Fibroblast of villous mesenchyme (primary cell): ENCODE measurements at regions not wholly inside any gene's neighbourhood (a gene's known extent, or its start where the extent isn't known, plus 50 kb on each side); places are given as distances from the start of the nearest gene placed in this dataset.
"Not testable (repeated sequence)": the region's sequence is repeated elsewhere in the genome, so short reads cannot be mapped to it uniquely, and the experiment has no call there.

Source experiments
- DNase-seq: peaks from one replicate; pipeline ENCODE4 v3.0.0-alpha.2; 2010; ENCODE audit warnings: low read depth
- H3K4me3 ChIP-seq: 2 replicates; pipeline ENCODE4 v1.5.1; 2011; ENCODE audit warnings: low read depth, mild to moderate bottlenecking, low read length
- CTCF ChIP-seq: IDR thresholded peaks from 2 replicates; pipeline ENCODE4 v1.5.1; 2012; ENCODE audit warnings: low read depth, mild to moderate bottlenecking, low read length; ENCODE audit not compliant: insufficient read depth

GRCh38 chr2:66189553-66189952 lies 245.4 kb upstream of the MEIS1 start:
- peak; percentile 31 for DNase-seq
- no peak for TF ChIP-seq CTCF
- H3K4me3 ChIP-seq, result no peak overlapping the region

GRCh38 chr2:66186537-66186936 lies 248.4 kb upstream of the MEIS1 start:
- no peak for DNase-seq
- H3K4me3 ChIP-seq, result no peak overlapping the region
- no peak for TF ChIP-seq CTCF

GRCh38 chr2:66185497-66186054 lies 249.3 kb upstream of the MEIS1 start:
- TF ChIP-seq CTCF, result no peak
- DNase-seq, result no peak
- no peak overlapping the region for H3K4me3 ChIP-seq

GRCh38 chr2:66177128-66177796 lies 257.7 kb upstream of the MEIS1 start:
- DNase-seq, H3K4me3 ChIP-seq: not testable (repeated sequence)

- DNase-seq, result no peak
- no peak overlapping the region for H3K4me3 ChIP-seq
- no peak for TF ChIP-seq CTCF
Observed at GRCh38 chr2:66174491-66174890, 260.4 kb upstream of the MEIS1 start.

- no peak overlapping the region for H3K4me3 ChIP-seq
- no peak for TF ChIP-seq CTCF
- DNase-seq, result no peak
Observed at GRCh38 chr2:66173645-66174044, 261.3 kb upstream of the MEIS1 start.

GRCh38 chr2:66171530-66171929 lies 263.4 kb upstream of the MEIS1 start:
- DNase-seq, result no peak
- no peak overlapping the region for H3K4me3 ChIP-seq
- TF ChIP-seq CTCF, result no peak
